Epithelial cell of proximal tubule (primary cell): ENCODE measurements at regions not wholly inside any gene's neighbourhood (a gene's known extent, or its start where the extent isn't known, plus 50 kb on each side); places are given as distances from the start of the nearest gene placed in this dataset.

Experiments used
- DNase-seq: peaks from one replicate; pipeline ENCODE4 v3.0.0-alpha.2; 2011; ENCODE audit warnings: low read depth
- H3K4me3 ChIP-seq: 2 replicates; pipeline ENCODE4 v1.5.1; 2011; ENCODE audit warnings: low read depth, mild to moderate bottlenecking, low read length
- CTCF ChIP-seq: conservative IDR thresholded peaks from 2 replicates; pipeline ENCODE4 v1.5.1; 2012; ENCODE audit warnings: low read depth, mild to moderate bottlenecking, low read length

- TF ChIP-seq CTCF, result no peak
- H3K4me3 ChIP-seq, result no peak overlapping the region
- DNase-seq, result no peak
These were observed 143.4 kb downstream of the TMEM17 start for GRCh38 chr2:62362561-62362960.

GRCh38 chr2:62361964-62362363 is 144.0 kb downstream of the TMEM17 start:
- no peak for DNase-seq
- no peak overlapping the region for H3K4me3 ChIP-seq
- no peak for TF ChIP-seq CTCF

GRCh38 chr2:62354771-62355561 is 151.0 kb downstream of the TMEM17 start:
- no peak overlapping the region for H3K4me3 ChIP-seq

GRCh38 chr2:62352031-62352430 is 154.0 kb downstream of the TMEM17 start:
- H3K4me3 ChIP-seq, result no peak overlapping the region
- no peak for TF ChIP-seq CTCF
- no peak for DNase-seq

More at GRCh38 chr2:62354771-62355561, 151.0 kb downstream of the TMEM17 start:
- DNase-seq, result no peak
- no peak for TF ChIP-seq CTCF

GRCh38 chr2:62349788-62350187 is 153.9 kb downstream of the B3GNT2 start:
- no peak for TF ChIP-seq CTCF
- no peak overlapping the region for H3K4me3 ChIP-seq
- DNase-seq, result no peak

GRCh38 chr2:62348700-62349099 is 152.8 kb downstream of the B3GNT2 start:
- DNase-seq, result no peak
- H3K4me3 ChIP-seq, result no peak overlapping the region
- no peak for TF ChIP-seq CTCF
